CD4-positive, alpha-beta T cell (primary cell): ENCODE measurements at regions not wholly inside any gene's neighbourhood (a gene's known extent, or its start where the extent isn't known, plus 50 kb on each side); places are given as distances from the start of the nearest gene placed in this dataset.

ENCODE experiments used
- ATAC-seq: fragments of 200-7000 bp; cut with Tn5 transposase; one replicate; pipeline ENCODE4 v1.10.0; 2022; ENCODE audit warnings: mild to moderate bottlenecking; ENCODE audit not compliant: poor library complexity
- CTCF ChIA-PET: fragments of 350-600 bp; sonication (Branson Sonifier 250); formaldehyde crosslinking; loops from one replicate; lab custom pipeline; 2021; ENCODE audit warnings: antibody characterized with exemption, inconsistent platforms; lab: Charles Lee
- POLR2A ChIA-PET: fragments of 350-600 bp; sonication (Branson Sonifier 250); formaldehyde crosslinking; loops from one replicate; lab custom pipeline; 2021; ENCODE audit warnings: antibody characterized with exemption, inconsistent platforms; lab: Charles Lee
- DNase-seq, 14 experiments: peaks; one replicate each; pipeline ENCODE4 v3.0.0-alpha.2; 2013 to 2020; ENCODE audit warnings: mixed read lengths in 2 of 14
- H3K27ac ChIP-seq, 2 donors: one replicate each; pipeline versions ENCODE4 v1.5.1 to v1.7.0; 2013; ENCODE audit warnings: low read length in 2 of 2, low read depth in 1 of 2, mild to moderate bottlenecking in 1 of 2
- H3K27me3 ChIP-seq, 2 experiments: 1 replicate in 1 of 2; 2 replicates in 1 of 2; pipeline versions ENCODE4 v1.6.1 to v1.7.0; 2013; ENCODE audit warnings: low read length in 2 of 2, control low read depth in 1 of 2, mild to moderate bottlenecking in 1 of 2, moderate library complexity in 1 of 2; ENCODE audit not compliant: insufficient read depth in 2 of 2, control insufficient read depth in 1 of 2
- H3K36me3 ChIP-seq: one replicate; pipeline ENCODE4 v1.6.1; 2013; ENCODE audit warnings: low read length, control low read depth; ENCODE audit not compliant: insufficient read depth
- H3K4me1 ChIP-seq: one replicate; pipeline ENCODE4 v1.6.1; 2013; ENCODE audit warnings: low read length, control low read depth; ENCODE audit not compliant: insufficient read depth
- H3K4me3 ChIP-seq: one replicate; pipeline ENCODE4 v1.5.1; 2013; ENCODE audit warnings: mild to moderate bottlenecking, low read length, moderate library complexity
- H3K9me3 ChIP-seq, 2 experiments: 1 replicate in 1 of 2; 2 replicates in 1 of 2; pipeline versions ENCODE4 v1.6.1 to v1.7.0; 2013; ENCODE audit warnings: low read length in 2 of 2, mild to moderate bottlenecking in 2 of 2, control low read depth in 1 of 2, moderate library complexity in 1 of 2; ENCODE audit not compliant: control insufficient read depth in 1 of 2, insufficient read depth in 1 of 2
- H3K27ac Mint-ChIP-seq: one replicate; pipeline ENCODE4 v1.8.0; 2020; ENCODE audit warnings: mixed read lengths
- H3K27me3 Mint-ChIP-seq: one replicate; pipeline ENCODE4 v1.8.0; 2021; ENCODE audit warnings: mixed read lengths
- H3K36me3 Mint-ChIP-seq: one replicate; pipeline ENCODE4 v1.8.0; 2021; ENCODE audit warnings: low read depth, mixed read lengths
- H3K4me1 Mint-ChIP-seq: one replicate; pipeline ENCODE4 v1.8.0; 2021; ENCODE audit warnings: low read depth, mixed read lengths
- H3K4me3 Mint-ChIP-seq: one replicate; pipeline ENCODE4 v1.8.0; 2020; ENCODE audit warnings: mild to moderate bottlenecking, mixed read lengths
- H3K9me3 Mint-ChIP-seq: one replicate; pipeline ENCODE4 v1.8.0; 2020; ENCODE audit warnings: mixed read lengths
- intact Hi-C, 2 experiments: fragments of 100-400 bp; cut with DNase I in 1 of 2; cut with micrococcal nuclease in 1 of 2; formaldehyde crosslinking; loops; one replicate each; pipeline versions ENCODE4 v1.15.1 to v1.9.0; 2023 to 2025; cut with DNase I, micrococcal nuclease
- TF ChIP-seq, protein P1 (sequence below): fragments of 200-600 bp; IDR thresholded peaks from one replicate; pipeline ENCODE4 v1.8.0; 2022; ENCODE audit warnings: antibody characterized with exemption, mild to moderate bottlenecking

DNA sequence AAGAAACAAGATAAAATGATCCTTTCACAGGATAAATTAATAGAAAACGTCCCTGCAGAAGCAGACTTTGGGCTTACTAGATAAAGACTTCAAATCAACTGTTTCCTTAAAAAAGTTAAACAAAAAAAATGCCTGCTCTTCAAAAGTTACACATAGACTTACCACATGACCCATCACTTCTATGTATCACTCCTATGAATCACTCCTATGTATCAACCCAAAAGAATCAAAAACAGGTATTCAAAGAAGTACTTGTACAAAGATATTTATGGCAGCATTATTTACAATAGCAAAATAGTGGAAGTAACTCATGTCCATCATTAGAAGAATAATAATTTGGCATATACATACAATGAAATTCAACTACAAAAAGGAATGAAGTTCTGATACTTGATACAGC, 56.3 kb upstream of the PRDM9 start:
- H3K4me1 Mint-ChIP-seq: no peaks in the 10 kb centered on the region
- no peaks in the 10 kb centered on the region for H3K27me3 ChIP-seq
- no peak overlapping the region for H3K4me3 ChIP-seq
- H3K27me3 Mint-ChIP-seq: no peaks in the 10 kb centered on the region
- H3K36me3 Mint-ChIP-seq: no peaks in the 10 kb centered on the region
- H3K27ac Mint-ChIP-seq: no peak overlapping the region
- H3K36me3 ChIP-seq: no peaks in the 10 kb centered on the region
- intact Hi-C loops: no loop called here
- DNase-seq: no peak
- POLR2A ChIA-PET: no interaction called here
- peaks cover 13% of the 10 kb centered on the region for H3K9me3 Mint-ChIP-seq
- H3K9me3 ChIP-seq: peaks cover 3 to 4% of the 10 kb centered on the region in 2 experiments
- H3K4me3 Mint-ChIP-seq: no peak overlapping the region
- H3K27ac ChIP-seq: no peak overlapping the region
- CTCF ChIA-PET: no interaction called here
- H3K4me1 ChIP-seq: no peaks in the 10 kb centered on the region
- ATAC-seq: no peak
- TF ChIP-seq, protein P1, sequence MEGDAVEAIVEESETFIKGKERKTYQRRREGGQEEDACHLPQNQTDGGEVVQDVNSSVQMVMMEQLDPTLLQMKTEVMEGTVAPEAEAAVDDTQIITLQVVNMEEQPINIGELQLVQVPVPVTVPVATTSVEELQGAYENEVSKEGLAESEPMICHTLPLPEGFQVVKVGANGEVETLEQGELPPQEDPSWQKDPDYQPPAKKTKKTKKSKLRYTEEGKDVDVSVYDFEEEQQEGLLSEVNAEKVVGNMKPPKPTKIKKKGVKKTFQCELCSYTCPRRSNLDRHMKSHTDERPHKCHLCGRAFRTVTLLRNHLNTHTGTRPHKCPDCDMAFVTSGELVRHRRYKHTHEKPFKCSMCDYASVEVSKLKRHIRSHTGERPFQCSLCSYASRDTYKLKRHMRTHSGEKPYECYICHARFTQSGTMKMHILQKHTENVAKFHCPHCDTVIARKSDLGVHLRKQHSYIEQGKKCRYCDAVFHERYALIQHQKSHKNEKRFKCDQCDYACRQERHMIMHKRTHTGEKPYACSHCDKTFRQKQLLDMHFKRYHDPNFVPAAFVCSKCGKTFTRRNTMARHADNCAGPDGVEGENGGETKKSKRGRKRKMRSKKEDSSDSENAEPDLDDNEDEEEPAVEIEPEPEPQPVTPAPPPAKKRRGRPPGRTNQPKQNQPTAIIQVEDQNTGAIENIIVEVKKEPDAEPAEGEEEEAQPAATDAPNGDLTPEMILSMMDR: no peak

- peaks cover 10% of the 10 kb centered on the region for H3K9me3 Mint-ChIP-seq
- no peak overlapping the region for H3K27ac ChIP-seq
- no peak overlapping the region for H3K4me3 Mint-ChIP-seq
- H3K9me3 ChIP-seq: peaks cover 3 to 4% of the 10 kb centered on the region in 2 experiments
- ChIA-PET POLR2A (no interaction called here), CTCF (no interaction called here)
- no peak overlapping the region for H3K4me3 ChIP-seq
- no peaks in the 10 kb centered on the region for H3K36me3 ChIP-seq
- no peaks in the 10 kb centered on the region for H3K4me1 Mint-ChIP-seq
- TF ChIP-seq, protein P1: no peak
- intact Hi-C loops: no loop called here
- H3K27me3 Mint-ChIP-seq: no peaks in the 10 kb centered on the region
- no peak overlapping the region for H3K27ac Mint-ChIP-seq
- no peaks in the 10 kb centered on the region for H3K4me1 ChIP-seq
- H3K27me3 ChIP-seq: no peaks in the 10 kb centered on the region
- ATAC-seq (no peak), DNase-seq (no peak)
- no peaks in the 10 kb centered on the region for H3K36me3 Mint-ChIP-seq
Observed at GRCh38 chr5:23450187-23450586, 57.2 kb upstream of the PRDM9 start.

- no peak for ATAC-seq
- H3K9me3 Mint-ChIP-seq: peaks cover 7% of the 10 kb centered on the region
- H3K27ac Mint-ChIP-seq: no peak overlapping the region
- CTCF ChIA-PET: no interaction called here
- Histone ChIP-seq H3K27ac (no peak overlapping the region), H3K4me1 (no peaks in the 10 kb centered on the region), H3K36me3 (no peaks in the 10 kb centered on the region), H3K4me3 (no peak overlapping the region), H3K9me3 (peaks cover 4 to 9% of the 10 kb centered on the region in 2 experiments), H3K27me3 (no peaks in the 10 kb centered on the region)
- H3K27me3 Mint-ChIP-seq: no peaks in the 10 kb centered on the region
- POLR2A ChIA-PET: no interaction called here
- no peak overlapping the region for H3K4me3 Mint-ChIP-seq
- no peaks in the 10 kb centered on the region for H3K4me1 Mint-ChIP-seq
- TF ChIP-seq, protein P1: no peak
- intact Hi-C loops: no loop called here
- no peak for DNase-seq
- H3K36me3 Mint-ChIP-seq: no peaks in the 10 kb centered on the region
Observed at GRCh38 chr5:23448627-23449026, 58.8 kb upstream of the PRDM9 start.
